Endodermal cell (in vitro differentiated cells): ENCODE measurements at regions not wholly inside any gene's neighbourhood (a gene's known extent, or its start where the extent isn't known, plus 50 kb on each side); places are given as distances from the start of the nearest gene placed in this dataset.

Experiments used
- DNase-seq: peaks from one replicate; pipeline ENCODE4 v3.0.0-alpha.2; 2017
- H3K27ac ChIP-seq: 2 replicates; pipeline ENCODE4 v1.5.1; 2013; ENCODE audit warnings: mild to moderate bottlenecking, low read depth, low read length, moderate library complexity
- H3K27me3 ChIP-seq: 2 replicates; pipeline ENCODE4 v1.6.1; 2013; ENCODE audit warnings: mild to moderate bottlenecking, low read length, moderate library complexity; ENCODE audit not compliant: insufficient read depth, control insufficient read depth, poor library complexity, severe bottlenecking
- H3K36me3 ChIP-seq: 2 replicates; pipeline ENCODE4 v1.7.0; 2013; ENCODE audit warnings: mild to moderate bottlenecking, low read length, moderate library complexity; ENCODE audit not compliant: control insufficient read depth, insufficient read depth
- H3K4me1 ChIP-seq: one replicate; pipeline ENCODE4 v1.7.0; 2013; ENCODE audit warnings: low read length; ENCODE audit not compliant: control insufficient read depth, insufficient read depth
- H3K4me3 ChIP-seq: 2 replicates; pipeline ENCODE4 v1.5.1; 2013; ENCODE audit warnings: mild to moderate bottlenecking, low read length, moderate library complexity
- H3K9ac ChIP-seq: 2 replicates; pipeline ENCODE4 v1.6.1; 2013; ENCODE audit warnings: mild to moderate bottlenecking, low read length, moderate library complexity; ENCODE audit not compliant: poor library complexity, severe bottlenecking; ENCODE audit errors: extremely low read depth
- H3K9me3 ChIP-seq: 2 replicates; pipeline ENCODE4 v1.6.1; 2013; ENCODE audit warnings: mild to moderate bottlenecking, low read length, moderate library complexity; ENCODE audit not compliant: control insufficient read depth
- H3K27ac Mint-ChIP-seq: 2 replicates; pipeline ENCODE4 v1.8.0; 2020; ENCODE audit warnings: mixed read lengths
- H3K27me3 Mint-ChIP-seq: 2 replicates; pipeline ENCODE4 v1.8.0; 2021; ENCODE audit warnings: mild to moderate bottlenecking, mixed read lengths; ENCODE audit not compliant: insufficient read depth
- H3K36me3 Mint-ChIP-seq: 2 replicates; pipeline ENCODE4 v1.8.0; 2020; ENCODE audit warnings: low read depth, mixed read lengths
- H3K4me1 Mint-ChIP-seq: 2 replicates; pipeline ENCODE4 v1.8.0; 2020; ENCODE audit warnings: mixed read lengths
- H3K4me3 Mint-ChIP-seq: 2 replicates; pipeline ENCODE4 v1.8.0; 2020; ENCODE audit warnings: mild to moderate bottlenecking, moderate library complexity, mixed read lengths
- H3K9me3 Mint-ChIP-seq: 2 replicates; pipeline ENCODE4 v1.8.0; 2020; ENCODE audit warnings: mild to moderate bottlenecking, mixed read lengths
- CTCF ChIP-seq: fragments of 200-600 bp; sonication (generic); conservative IDR thresholded peaks from 2 replicates; pipeline ENCODE4 v1.5.0; 2021; ENCODE audit warnings: antibody characterized with exemption, mild to moderate bottlenecking
- WGBS, 2 experiments: methylation state at CpG; one replicate each; pipeline versions ENCODE4 v1.1.5 to v1.1.7; 2013; ENCODE audit warnings: missing lambda C conversion rate in 2 of 2, mixed read lengths in 1 of 2; ENCODE audit not compliant: insufficient coverage in 1 of 2, insufficient read length in 1 of 2; 5-methylcytosine and 5-hydroxymethylcytosine counted together

GRCh38 chr6:123715006-123715863, 78.5 kb upstream of the TRDN start:
- Mint-ChIP-seq H3K27me3 (no peaks in the 10 kb centered on the region), H3K9me3 (peaks cover 11% of the 10 kb centered on the region), H3K4me3 (no peak overlapping the region), H3K36me3 (no peaks in the 10 kb centered on the region), H3K27ac (no peak overlapping the region), H3K4me1 (peaks cover 16% of the 10 kb centered on the region)
- peak; percentile 90 for TF ChIP-seq CTCF
- no peaks in the 10 kb centered on the region for H3K36me3 ChIP-seq
- 81 to 100% methylated on average over 2 to 6 of the region's 7 CpGs for WGBS, 2 experiments
- no peak overlapping the region for H3K27ac ChIP-seq
- H3K9ac ChIP-seq = no peak overlapping the region
- no peaks in the 10 kb centered on the region for H3K27me3 ChIP-seq
- H3K4me1 ChIP-seq = peaks cover 6% of the 10 kb centered on the region
- DNase-seq = peak; percentile 54
- no peak overlapping the region for H3K4me3 ChIP-seq
- peaks cover 10% of the 10 kb centered on the region for H3K9me3 ChIP-seq

GRCh38 chr6:123712831-123713230, 76.1 kb upstream of the TRDN start:
- Histone ChIP-seq H3K4me1 (peaks cover 6% of the 10 kb centered on the region), H3K9me3 (peaks cover 1% of the 10 kb centered on the region), H3K9ac (no peak overlapping the region), H3K27ac (no peak overlapping the region), H3K27me3 (no peaks in the 10 kb centered on the region), H3K36me3 (no peaks in the 10 kb centered on the region), H3K4me3 (no peak overlapping the region)
- no peak for TF ChIP-seq CTCF
- Mint-ChIP-seq H3K4me3 (no peak overlapping the region), H3K27me3 (no peaks in the 10 kb centered on the region), H3K4me1 (peaks cover 16% of the 10 kb centered on the region), H3K36me3 (no peaks in the 10 kb centered on the region), H3K27ac (no peak overlapping the region), H3K9me3 (no peaks in the 10 kb centered on the region)
- WGBS, 2 experiments = 95% methylated on average over 3 of the region's 3 CpGs; no CpG with 5 or more reads in 1 of the 2 experiments
- no peak for DNase-seq

- no peaks in the 10 kb centered on the region for H3K9me3 ChIP-seq
- H3K9ac ChIP-seq = no peak overlapping the region
- no peak overlapping the region for H3K4me3 ChIP-seq
- no peak for DNase-seq
- H3K4me1 ChIP-seq = no peaks in the 10 kb centered on the region
- no peak overlapping the region for H3K4me3 Mint-ChIP-seq
- peaks cover 4% of the 10 kb centered on the region for H3K4me1 Mint-ChIP-seq
- H3K9me3 Mint-ChIP-seq = no peaks in the 10 kb centered on the region
- TF ChIP-seq CTCF = no peak
- H3K36me3 ChIP-seq = no peaks in the 10 kb centered on the region
- H3K27ac Mint-ChIP-seq = no peak overlapping the region
- WGBS, 2 experiments = 94 to 100% methylated on average over 2 to 3 of the region's 3 CpGs
- H3K36me3 Mint-ChIP-seq = no peaks in the 10 kb centered on the region
- H3K27me3 ChIP-seq = no peaks in the 10 kb centered on the region
- H3K27me3 Mint-ChIP-seq = no peaks in the 10 kb centered on the region
- no peak overlapping the region for H3K27ac ChIP-seq
Observed at GRCh38 chr6:123702943-123703342, 66.2 kb upstream of the TRDN start.
